GM10248 (cell line): ENCODE measurements at regions not wholly inside any gene's neighbourhood (a gene's known extent, or its start where the extent isn't known, plus 50 kb on each side); places are given as distances from the start of the nearest gene placed in this dataset.
A peak's percentile ranks its signal among the peaks of the same experiment; 100 is the strongest.
"Not testable (repeated sequence)": the region's sequence is repeated elsewhere in the genome, so short reads cannot be mapped to it uniquely, and the experiment has no call there.

ENCODE experiments used
- CTCF ChIA-PET: fragments of 300-600 bp; sonication (Branson Sonifier 250); formaldehyde crosslinking; extraction: SDS; loops from one replicate; lab custom pipeline; 2021; ENCODE audit warnings: antibody characterized with exemption; lab: Yijun Ruan, JAX
- POLR2A ChIA-PET: fragments of 350-650 bp; sonication (Branson Sonifier 250); formaldehyde crosslinking; extraction: SDS; loops from one replicate; lab custom pipeline; 2020; ENCODE audit warnings: antibody characterized with exemption; lab: Yijun Ruan, JAX
- DNase-seq: peaks from one replicate; pipeline ENCODE4 v3.0.0; 2012; ENCODE audit errors: extremely low spot score
- CTCF ChIP-seq: IDR thresholded peaks from 2 replicates; pipeline ENCODE4 v1.5.1; 2012; ENCODE audit warnings: mild to moderate bottlenecking, low read depth; ENCODE audit errors: extremely low read depth, missing control alignments, control extremely low read depth

GRCh38 chr6:86175149-86175548 is 532.5 kb upstream of the SYNCRIP start:
- DNase-seq, POLR2A ChIA-PET: not testable (repeated sequence)
- peak; percentile 34 for TF ChIP-seq CTCF
- CTCF ChIA-PET = interaction anchor here (0.9 to 1.8 kb wide), 2 partner anchors 19 to 252 kb away, joined by 3 read pairs; no protein-coding TSS in a partner anchor

DNA sequence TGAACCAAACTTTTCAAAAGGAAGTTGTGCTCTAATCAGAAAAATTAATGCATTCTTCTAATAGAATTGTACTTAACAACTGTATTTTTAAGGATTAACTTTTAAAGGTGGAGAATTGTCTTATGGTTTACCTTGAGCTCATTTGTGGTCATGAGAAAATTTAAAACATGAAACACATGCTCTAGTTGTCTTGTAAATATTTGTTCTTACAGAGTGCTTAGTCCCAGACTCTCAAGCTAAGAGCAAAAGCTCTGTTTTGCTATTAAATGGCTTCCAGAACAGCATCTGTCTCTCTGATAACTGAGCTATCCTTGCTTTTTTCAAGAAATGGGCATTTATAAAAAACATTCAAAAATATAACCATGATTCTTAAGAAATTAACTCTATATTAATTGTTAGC is 512.2 kb upstream of the SYNCRIP start:
- ChIA-PET CTCF (no interaction called here), POLR2A (no interaction called here)
- TF ChIP-seq CTCF = no peak

GRCh38 chr6:86153521-86153920 is 510.8 kb upstream of the SYNCRIP start:
- POLR2A ChIA-PET = no interaction called here

More for the DNA sequence above, 512.2 kb upstream of the SYNCRIP start:
- no peak for DNase-seq

GRCh38 chr6:86152546-86152945 is 509.9 kb upstream of the SYNCRIP start:
- TF ChIP-seq CTCF = no peak
- POLR2A ChIA-PET = no interaction called here
- CTCF ChIA-PET = no interaction called here
- no peak for DNase-seq

More at GRCh38 chr6:86153521-86153920, 510.8 kb upstream of the SYNCRIP start:
- no peak for TF ChIP-seq CTCF
- CTCF ChIA-PET = no interaction called here
- DNase-seq = no peak

DNA sequence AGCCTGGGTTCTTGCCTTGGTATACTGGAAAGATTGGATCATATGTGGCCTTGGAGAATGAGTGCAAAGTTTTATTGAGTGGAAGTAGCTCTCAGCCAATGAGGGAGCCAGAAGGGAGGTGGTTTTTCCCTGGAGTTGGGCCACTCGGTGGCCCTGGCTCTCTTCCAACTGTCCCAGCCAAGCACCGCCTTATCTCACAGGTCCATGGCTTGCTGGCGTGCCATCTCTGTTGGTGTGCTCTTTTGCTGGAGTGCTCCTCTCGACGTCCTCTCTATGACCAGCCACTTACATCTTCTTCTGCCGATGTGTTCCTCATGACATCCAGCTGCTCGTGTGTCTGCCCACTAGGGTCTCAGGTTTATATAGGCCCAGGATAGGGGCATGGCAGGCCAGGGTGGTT is 505.9 kb upstream of the SYNCRIP start:
- no peak for DNase-seq
- ChIA-PET POLR2A (no interaction called here), CTCF (no interaction called here)
- no peak for TF ChIP-seq CTCF

DNA sequence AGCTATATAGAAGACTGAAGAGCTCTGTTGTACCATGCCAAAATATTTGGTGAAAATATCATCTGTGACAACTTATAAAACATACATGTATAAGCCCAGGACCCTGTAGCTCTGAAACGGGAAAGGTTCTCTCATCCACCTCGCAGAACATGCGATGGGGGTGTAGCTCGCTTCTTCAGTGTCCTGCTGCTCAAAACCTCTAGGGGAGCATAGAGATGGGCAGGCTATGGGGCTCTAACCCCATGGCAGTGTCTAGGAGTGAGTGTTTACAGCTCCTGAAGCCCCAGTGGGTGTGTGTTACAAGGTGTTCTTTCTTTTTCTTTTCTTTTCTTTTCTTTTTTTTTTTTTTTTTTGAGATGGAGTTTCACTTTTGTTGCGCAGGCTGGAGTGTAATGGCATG is 505.2 kb upstream of the SYNCRIP start:
- POLR2A ChIA-PET = no interaction called here
- no peak for DNase-seq
- CTCF ChIA-PET = interaction anchor here (0.6 kb wide), 1 partner anchor 236 kb away, joined by 3 read pairs; no protein-coding TSS in a partner anchor
- TF ChIP-seq CTCF = no peak
